Activated CD8-positive, alpha-beta T cell treated with anti-CD3 and anti-CD28 coated beads for 36 hours (primary cell): ENCODE measurements at regions not wholly inside any gene's neighbourhood (a gene's known extent, or its start where the extent isn't known, plus 50 kb on each side); places are given as distances from the start of the nearest gene placed in this dataset.

Experiments used
- ATAC-seq: fragments of 200-7000 bp; cut with Tn5 transposase; one replicate; pipeline ENCODE4 v1.10.0; 2021; ENCODE audit warnings: mild to moderate bottlenecking, moderate library complexity
- CTCF ChIA-PET: fragments of 350-600 bp; sonication (Branson Sonifier 250); formaldehyde crosslinking; loops from one replicate; lab custom pipeline; 2021; ENCODE audit warnings: antibody characterized with exemption; lab: Charles Lee
- POLR2A ChIA-PET: fragments of 350-600 bp; sonication (Branson Sonifier 250); formaldehyde crosslinking; loops from one replicate; lab custom pipeline; 2021; ENCODE audit warnings: antibody characterized with exemption; lab: Charles Lee
- DNase-seq: peaks from one replicate; pipeline ENCODE4 v3.0.0-alpha.2; 2020
- H3K27ac Mint-ChIP-seq: one replicate; pipeline ENCODE4 v1.8.0; 2021; ENCODE audit warnings: mild to moderate bottlenecking, mixed read lengths
- H3K27me3 Mint-ChIP-seq: one replicate; pipeline ENCODE4 v1.8.0; 2021; ENCODE audit warnings: mixed read lengths
- H3K36me3 Mint-ChIP-seq: one replicate; pipeline ENCODE4 v1.8.0; 2021; ENCODE audit warnings: low read depth, mixed read lengths
- H3K4me1 Mint-ChIP-seq: one replicate; pipeline ENCODE4 v1.8.0; 2021; ENCODE audit warnings: low read depth, mixed read lengths
- H3K4me3 Mint-ChIP-seq: one replicate; pipeline ENCODE4 v1.8.0; 2021; ENCODE audit warnings: mild to moderate bottlenecking, moderate library complexity, mixed read lengths
- H3K9me3 Mint-ChIP-seq: one replicate; pipeline ENCODE4 v1.8.0; 2021; ENCODE audit warnings: mixed read lengths
- intact Hi-C: fragments of 100-400 bp; cut with micrococcal nuclease; formaldehyde crosslinking; loops from one replicate; pipeline ENCODE4 v1.10.0; 2022
- TF ChIP-seq, protein P1 (sequence below): fragments of 200-600 bp; IDR thresholded peaks from one replicate; pipeline ENCODE4 v1.8.0; 2022; ENCODE audit warnings: antibody characterized with exemption, mild to moderate bottlenecking

DNA sequence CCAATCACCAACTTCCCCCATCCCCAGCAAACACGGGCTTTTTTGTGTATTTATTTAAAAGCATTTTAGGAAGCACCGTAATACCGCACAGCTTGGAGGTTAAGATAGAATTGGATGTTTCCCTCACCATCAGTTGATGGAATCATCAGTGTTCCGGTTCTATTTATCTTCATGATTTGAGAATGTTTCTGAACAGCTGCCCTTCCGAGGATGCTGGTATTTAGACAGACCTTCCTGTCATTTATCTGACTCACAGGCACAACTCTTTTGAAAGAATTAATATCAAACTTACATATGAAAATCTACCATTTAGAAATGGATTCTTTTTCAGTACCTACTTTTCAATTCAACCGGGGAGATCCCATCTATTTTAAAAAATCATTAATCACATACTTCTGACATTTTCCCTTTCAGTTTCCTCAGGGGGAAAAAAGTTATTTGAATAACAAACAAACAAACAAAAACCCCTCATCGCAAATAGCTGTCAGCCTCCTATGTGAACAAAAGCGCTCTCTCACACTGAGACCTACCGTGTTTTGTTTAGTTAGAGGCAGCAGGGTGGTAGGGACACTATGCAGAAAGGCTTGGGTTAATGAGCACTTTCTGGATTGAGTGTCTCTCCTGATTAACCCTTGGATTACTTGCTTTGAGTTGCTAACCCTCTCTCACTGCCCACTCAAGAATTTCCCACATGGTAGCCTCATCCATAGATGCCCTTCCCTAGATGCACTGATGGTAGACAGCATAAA is 189.3 kb downstream of the TM9SF2 start:
- no peak overlapping the region for H3K27ac Mint-ChIP-seq
- H3K9me3 Mint-ChIP-seq: no peaks in the 10 kb centered on the region
- no peaks in the 10 kb centered on the region for H3K27me3 Mint-ChIP-seq
- DNase-seq (no peak), ATAC-seq (no peak)
- ChIA-PET POLR2A (no interaction called here), CTCF (interaction anchor here (1.9 kb wide), 1 partner anchor 34 kb away, joined by 9 read pairs; no protein-coding TSS in a partner anchor)
- H3K4me1 Mint-ChIP-seq: no peaks in the 10 kb centered on the region
- intact Hi-C loops: no loop called here
- no peak overlapping the region for H3K4me3 Mint-ChIP-seq
- H3K36me3 Mint-ChIP-seq: no peaks in the 10 kb centered on the region
- TF ChIP-seq, protein P1, sequence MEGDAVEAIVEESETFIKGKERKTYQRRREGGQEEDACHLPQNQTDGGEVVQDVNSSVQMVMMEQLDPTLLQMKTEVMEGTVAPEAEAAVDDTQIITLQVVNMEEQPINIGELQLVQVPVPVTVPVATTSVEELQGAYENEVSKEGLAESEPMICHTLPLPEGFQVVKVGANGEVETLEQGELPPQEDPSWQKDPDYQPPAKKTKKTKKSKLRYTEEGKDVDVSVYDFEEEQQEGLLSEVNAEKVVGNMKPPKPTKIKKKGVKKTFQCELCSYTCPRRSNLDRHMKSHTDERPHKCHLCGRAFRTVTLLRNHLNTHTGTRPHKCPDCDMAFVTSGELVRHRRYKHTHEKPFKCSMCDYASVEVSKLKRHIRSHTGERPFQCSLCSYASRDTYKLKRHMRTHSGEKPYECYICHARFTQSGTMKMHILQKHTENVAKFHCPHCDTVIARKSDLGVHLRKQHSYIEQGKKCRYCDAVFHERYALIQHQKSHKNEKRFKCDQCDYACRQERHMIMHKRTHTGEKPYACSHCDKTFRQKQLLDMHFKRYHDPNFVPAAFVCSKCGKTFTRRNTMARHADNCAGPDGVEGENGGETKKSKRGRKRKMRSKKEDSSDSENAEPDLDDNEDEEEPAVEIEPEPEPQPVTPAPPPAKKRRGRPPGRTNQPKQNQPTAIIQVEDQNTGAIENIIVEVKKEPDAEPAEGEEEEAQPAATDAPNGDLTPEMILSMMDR: no peak

DNA sequence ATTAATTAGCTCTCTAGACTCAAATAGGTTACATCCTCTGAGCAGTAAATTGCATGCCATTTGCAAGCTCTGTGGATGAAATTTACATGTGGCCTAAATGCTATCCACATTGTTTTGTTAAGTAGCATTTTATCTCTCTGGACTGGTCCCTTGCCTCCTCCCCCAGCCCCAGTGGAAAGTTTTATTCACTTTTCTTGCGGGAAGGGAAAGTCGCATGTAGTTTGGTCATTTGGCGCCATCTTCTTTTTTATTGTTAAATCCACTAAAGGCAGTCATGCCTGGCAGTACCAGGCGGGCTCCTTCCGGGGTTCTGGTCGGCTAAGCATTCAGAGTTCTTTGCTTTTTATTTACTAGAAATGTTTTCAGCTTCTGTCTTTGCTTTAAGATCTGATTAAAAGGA is 188.7 kb downstream of the TM9SF2 start:
- Mint-ChIP-seq H3K4me1 (no peaks in the 10 kb centered on the region), H3K36me3 (no peaks in the 10 kb centered on the region), H3K27me3 (no peaks in the 10 kb centered on the region), H3K27ac (no peak overlapping the region), H3K4me3 (no peak overlapping the region), H3K9me3 (no peaks in the 10 kb centered on the region)
- TF ChIP-seq, protein P1: no peak
- CTCF ChIA-PET: interaction anchor here (1.9 kb wide), 1 partner anchor 34 kb away, joined by 9 read pairs; no protein-coding TSS in a partner anchor
- ATAC-seq (no peak), DNase-seq (no peak)
- POLR2A ChIA-PET: no interaction called here
- intact Hi-C loops: no loop called here

DNA sequence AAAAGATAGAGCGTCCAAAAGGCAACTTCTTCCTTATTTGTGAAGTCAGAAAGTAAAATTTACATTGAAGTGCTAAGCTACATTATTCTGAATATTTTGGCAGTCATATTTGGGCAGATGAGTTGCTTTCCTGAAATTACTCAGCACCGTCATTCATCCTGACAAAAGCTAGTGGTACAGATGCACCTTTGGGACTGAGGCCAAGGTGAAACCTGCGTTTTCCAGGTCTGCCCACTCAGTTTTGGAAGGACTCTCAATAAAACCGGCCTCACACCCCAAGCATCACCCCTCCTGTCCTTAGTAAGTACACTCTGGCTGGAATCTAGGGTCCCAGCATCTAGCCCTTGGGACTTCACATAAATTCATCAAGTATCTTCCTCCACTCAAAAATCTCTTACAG is 187.5 kb downstream of the TM9SF2 start:
- Mint-ChIP-seq H3K4me1 (no peaks in the 10 kb centered on the region), H3K4me3 (no peak overlapping the region), H3K9me3 (no peaks in the 10 kb centered on the region), H3K27ac (no peak overlapping the region), H3K36me3 (no peaks in the 10 kb centered on the region), H3K27me3 (no peaks in the 10 kb centered on the region)
- intact Hi-C loops: no loop called here
- no peak for DNase-seq
- TF ChIP-seq, protein P1: no peak
- ChIA-PET POLR2A (interaction anchor here (0.6 kb wide), 1 partner anchor 578 kb away, joined by 4 read pairs; no protein-coding TSS in a partner anchor), CTCF (interaction anchor here (1.5 kb wide), 1 partner anchor 33 kb away, joined by 7 read pairs; no protein-coding TSS in a partner anchor)
- no peak for ATAC-seq

DNA sequence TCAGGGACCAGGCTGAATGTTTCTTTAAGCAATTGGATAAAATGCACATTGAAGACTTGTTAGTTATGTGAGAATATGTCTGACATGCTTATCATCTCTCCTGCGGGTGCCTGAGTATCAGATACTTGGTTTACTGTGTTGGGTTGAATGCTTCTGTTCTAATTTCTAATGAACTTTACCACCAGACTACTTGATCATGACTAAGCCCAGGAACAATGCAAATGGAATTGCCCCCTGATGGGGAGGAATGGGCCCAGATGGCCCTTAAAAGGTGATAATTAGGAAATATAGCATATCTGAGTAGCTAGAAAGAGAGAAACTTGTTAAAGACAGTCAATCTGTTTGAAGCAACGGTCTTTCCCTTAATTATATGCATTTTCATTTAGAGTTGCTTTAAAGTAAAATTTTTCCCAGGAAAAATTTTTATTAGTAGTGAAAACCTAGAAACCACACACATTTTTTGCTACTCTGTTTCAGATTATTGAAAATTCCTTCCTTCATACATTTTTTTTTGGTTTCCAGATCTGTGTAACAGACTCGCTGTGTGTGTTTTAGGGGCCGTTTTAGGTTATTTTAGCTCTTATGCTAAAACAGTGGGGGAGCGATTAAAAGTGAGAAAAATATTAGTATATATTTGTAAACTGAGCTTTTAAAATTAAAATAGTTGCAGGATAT is 186.6 kb downstream of the TM9SF2 start:
- ChIA-PET CTCF (interaction anchor here (1.5 kb wide), 1 partner anchor 32 kb away, joined by 7 read pairs; no protein-coding TSS in a partner anchor), POLR2A (no interaction called here)
- H3K27me3 Mint-ChIP-seq: no peaks in the 10 kb centered on the region
- no peaks in the 10 kb centered on the region for H3K9me3 Mint-ChIP-seq
- no peaks in the 10 kb centered on the region for H3K36me3 Mint-ChIP-seq
- DNase-seq: no peak
- intact Hi-C loops: no loop called here
- ATAC-seq: no peak
- TF ChIP-seq, protein P1: no peak
- no peak overlapping the region for H3K27ac Mint-ChIP-seq
- H3K4me3 Mint-ChIP-seq: no peak overlapping the region
- H3K4me1 Mint-ChIP-seq: no peaks in the 10 kb centered on the region

DNA sequence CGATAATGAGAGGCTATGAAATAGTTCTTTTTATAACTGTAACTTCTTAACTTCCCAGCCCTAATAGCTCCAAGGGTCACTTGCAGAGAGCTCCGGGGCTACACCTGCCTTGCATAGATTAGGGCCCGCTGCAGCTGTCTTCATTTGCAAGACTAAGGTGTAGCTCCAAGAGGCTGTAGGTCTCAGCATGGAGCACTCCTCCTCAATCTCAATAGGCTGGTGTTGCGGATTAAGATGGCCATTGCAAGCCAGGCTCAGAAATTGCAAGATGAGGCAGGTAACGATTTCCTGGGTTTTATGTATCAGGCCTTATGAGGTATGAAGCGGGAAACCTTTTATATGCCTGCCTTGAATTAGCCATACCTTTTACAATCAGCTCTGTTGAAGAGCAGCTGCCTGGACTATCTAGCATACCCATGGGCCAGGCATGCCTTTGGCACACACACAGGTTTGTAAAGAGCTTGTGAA is 185.7 kb downstream of the TM9SF2 start:
- H3K4me1 Mint-ChIP-seq: no peaks in the 10 kb centered on the region
- ChIA-PET CTCF (no interaction called here), POLR2A (no interaction called here)
- TF ChIP-seq, protein P1: no peak
- DNase-seq (no peak), ATAC-seq (no peak)
- intact Hi-C loops: no loop called here
- no peaks in the 10 kb centered on the region for H3K27me3 Mint-ChIP-seq
- no peaks in the 10 kb centered on the region for H3K9me3 Mint-ChIP-seq
- no peak overlapping the region for H3K4me3 Mint-ChIP-seq
- no peaks in the 10 kb centered on the region for H3K36me3 Mint-ChIP-seq
- no peak overlapping the region for H3K27ac Mint-ChIP-seq
